H1 (cell line): ENCODE measurements at regions not wholly inside any gene's neighbourhood (a gene's known extent, or its start where the extent isn't known, plus 50 kb on each side); places are given as distances from the start of the nearest gene placed in this dataset.

Experiments
- CTCF ChIA-PET: fragments of 300-600 bp; sonication (Branson Sonifier 250); formaldehyde crosslinking; loops from one replicate; lab custom pipeline; 2021; ENCODE audit not compliant: partially characterized antibody; lab: Charles Lee
- POLR2A ChIA-PET: fragments of 300-600 bp; sonication (Branson Sonifier 250); formaldehyde crosslinking; loops from one replicate; lab custom pipeline; 2021; ENCODE audit warnings: inconsistent platforms; ENCODE audit not compliant: partially characterized antibody; lab: Charles Lee
- DNase-seq, 2 experiments: peaks; one replicate each; pipeline versions ENCODE4 v3.0.0 to v3.0.0-alpha.2; 2010 to 2022; ENCODE audit warnings: low spot score in 2 of 2, low read depth in 1 of 2, mixed read lengths in 1 of 2
- FAIRE-seq: peaks from 2 replicates; lab custom pipeline; 2011; peaks lifted over from hg19 to GRCh38; lab: Jason Lieb, UNC
- H2AFZ ChIP-seq: 2 replicates; pipeline ENCODE4 v1.8.1; 2012; ENCODE audit warnings: low read length, inconsistent platforms
- H2AK5ac ChIP-seq: 2 replicates; pipeline ENCODE4 v1.6.1; 2013; ENCODE audit warnings: low read depth, low read length
- H2BK120ac ChIP-seq: replicated peaks from 2 replicates; pipeline ENCODE3; 2013; ENCODE audit warnings: low read depth, low read length, inconsistent platforms
- H2BK12ac ChIP-seq: 2 replicates; pipeline ENCODE4 v1.6.1; 2013; ENCODE audit warnings: low read depth, low read length
- H2BK15ac ChIP-seq: 2 replicates; pipeline ENCODE4 v1.6.1; 2013; ENCODE audit warnings: low read length
- H2BK20ac ChIP-seq: 2 replicates; pipeline ENCODE4 v1.6.1; 2013; ENCODE audit warnings: low read length
- H2BK5ac ChIP-seq: 2 replicates; pipeline ENCODE4 v1.6.1; 2013; ENCODE audit warnings: low read depth, low read length
- H3K14ac ChIP-seq: 2 replicates; pipeline ENCODE4 v1.6.1; 2013; ENCODE audit warnings: inconsistent platforms; ENCODE audit not compliant: insufficient read length
- H3K18ac ChIP-seq: 2 replicates; pipeline ENCODE4 v1.6.1; 2013; ENCODE audit warnings: low read length; ENCODE audit errors: extremely low read depth
- H3K23ac ChIP-seq: 2 replicates; pipeline ENCODE4 v1.6.1; 2013; ENCODE audit warnings: inconsistent platforms; ENCODE audit not compliant: insufficient read length
- H3K23me2 ChIP-seq: 2 replicates; pipeline ENCODE4 v1.6.1; 2013; ENCODE audit warnings: low read depth, low read length
- H3K27ac ChIP-seq: 2 replicates; pipeline ENCODE4 v1.6.1; 2011; ENCODE audit warnings: low read depth, low read length, inconsistent platforms
- H3K27me3 ChIP-seq, 4 experiments: replicated peaks in 1 of 4; 1 replicate in 1 of 4; 2 replicates in 3 of 4; pipeline versions ENCODE4 v1.6.1 to v1.8.1; 2011 to 2013; ENCODE audit warnings: low read length in 3 of 4, mild to moderate bottlenecking in 3 of 4, inconsistent platforms in 2 of 4, mixed read lengths in 2 of 4, moderate library complexity in 1 of 4; ENCODE audit not compliant: control insufficient read depth in 3 of 4, insufficient read depth in 3 of 4; ENCODE audit errors: extremely low read depth in 1 of 4
- H3K36me3 ChIP-seq, 4 experiments: 2 replicates each; pipeline versions ENCODE4 v1.6.1 to v1.8.1; 2011 to 2013; ENCODE audit warnings: mild to moderate bottlenecking in 4 of 4, low read length in 3 of 4, moderate library complexity in 2 of 4, control low read depth in 1 of 4, inconsistent platforms in 1 of 4; ENCODE audit not compliant: insufficient read depth in 4 of 4, control insufficient read depth in 2 of 4
- H3K4ac ChIP-seq: replicated peaks from 2 replicates; pipeline ENCODE3; 2013; ENCODE audit warnings: low read length, low read depth, mixed read lengths, inconsistent platforms; ENCODE audit not compliant: insufficient read length
- H3K4me1 ChIP-seq, 4 experiments: replicated peaks in 1 of 4; 1 replicate in 1 of 4; 2 replicates in 3 of 4; pipeline versions ENCODE4 v1.6.1 to v1.8.1; 2011 to 2013; ENCODE audit warnings: low read length in 3 of 4, inconsistent platforms in 2 of 4, mixed read lengths in 1 of 4; ENCODE audit not compliant: insufficient read depth in 4 of 4, control insufficient read depth in 3 of 4
- H3K4me2 ChIP-seq, 2 experiments: 2 replicates each; pipeline versions ENCODE4 v1.6.1 to v1.8.1; 2011 to 2013; ENCODE audit warnings: low read depth in 2 of 2, low read length in 2 of 2, control low read depth in 1 of 2, inconsistent platforms in 1 of 2, mild to moderate bottlenecking in 1 of 2; ENCODE audit not compliant: insufficient read depth in 1 of 2
- H3K4me3 ChIP-seq, 4 experiments: fragments of 200-600, 300-600 bp in 1 of 4; sonication (generic), shearing (Covaris generic), sonication (Bioruptor Twin) in 1 of 4; 2 replicates each; pipeline versions ENCODE4 v1.5.1 to v1.8.1; 2011 to 2016; ENCODE audit warnings: low read length in 4 of 4, low read depth in 3 of 4, control low read depth in 2 of 4, inconsistent platforms in 2 of 4, mild to moderate bottlenecking in 2 of 4, mixed read lengths in 1 of 4, moderate library complexity in 1 of 4; ENCODE audit not compliant: insufficient read depth in 2 of 4; ENCODE audit errors: extremely low read depth in 1 of 4
- H3K56ac ChIP-seq: replicated peaks from 2 replicates; pipeline ENCODE3; 2013; ENCODE audit warnings: low read depth, mild to moderate bottlenecking, mixed read lengths, low read length, inconsistent platforms; ENCODE audit not compliant: insufficient read length
- H3K79me1 ChIP-seq: 2 replicates; pipeline ENCODE4 v1.6.1; 2013; ENCODE audit warnings: low read depth, low read length, control low read depth
- H3K79me2 ChIP-seq, 2 experiments: 2 replicates each; pipeline versions ENCODE4 v1.6.1 to v1.8.1; 2012 to 2013; ENCODE audit warnings: low read length in 2 of 2, mild to moderate bottlenecking in 2 of 2, inconsistent platforms in 1 of 2; ENCODE audit not compliant: insufficient read depth in 2 of 2, control insufficient read depth in 1 of 2
- H3K9ac ChIP-seq, 4 experiments: replicated peaks in 1 of 4; 1 replicate in 1 of 4; 2 replicates in 3 of 4; pipeline versions ENCODE4 v1.6.1 to v1.8.1; 2011 to 2013; ENCODE audit warnings: low read depth in 3 of 4, low read length in 3 of 4, control low read depth in 2 of 4, mild to moderate bottlenecking in 2 of 4, moderate library complexity in 2 of 4, inconsistent platforms in 1 of 4; ENCODE audit errors: extremely low read depth in 1 of 4
- H3K9me3 ChIP-seq, 2 experiments: 2 replicates each; pipeline versions ENCODE4 v1.6.1 to v1.8.1; 2012 to 2013; ENCODE audit warnings: mild to moderate bottlenecking in 2 of 2, moderate library complexity in 2 of 2, control low read depth in 1 of 2, inconsistent platforms in 1 of 2, low read depth in 1 of 2, low read length in 1 of 2, mixed read lengths in 1 of 2; ENCODE audit not compliant: insufficient read depth in 2 of 2
- H4K20me1 ChIP-seq, 2 experiments: replicated peaks in 1 of 2; 2 replicates each; pipeline versions ENCODE3 to v1.8.1; 2011 to 2013; ENCODE audit warnings: inconsistent platforms in 2 of 2, low read length in 2 of 2, mild to moderate bottlenecking in 1 of 2; ENCODE audit not compliant: insufficient read depth in 2 of 2, control insufficient read depth in 1 of 2
- H4K5ac ChIP-seq: 2 replicates; pipeline ENCODE4 v1.6.1; 2013; ENCODE audit warnings: low read length, low read depth, mixed read lengths, inconsistent platforms; ENCODE audit not compliant: insufficient read length
- H4K8ac ChIP-seq: 2 replicates; pipeline ENCODE4 v1.8.0; 2013; ENCODE audit warnings: mild to moderate bottlenecking, moderate library complexity, low read length, inconsistent platforms; ENCODE audit not compliant: insufficient read depth; ENCODE audit errors: extremely low read depth
- H4K91ac ChIP-seq: replicated peaks from 2 replicates; pipeline ENCODE3; 2013; ENCODE audit warnings: low read length, mixed read lengths, inconsistent platforms; ENCODE audit not compliant: insufficient read length
- ATF3 ChIP-seq: IDR thresholded peaks from 2 replicates; pipeline ENCODE4 v1.6.1; 2011; ENCODE audit warnings: low read depth, mild to moderate bottlenecking, low read length; ENCODE audit not compliant: insufficient read depth
- CTCF ChIP-seq, 3 experiments: IDR thresholded peaks; 1 replicate in 2 of 3; 2 replicates in 1 of 3; pipeline versions ENCODE4 v1.5.1 to v1.6.1; 2011; ENCODE audit warnings: low read length in 3 of 3, mild to moderate bottlenecking in 3 of 3, inconsistent platforms in 2 of 3, low read depth in 1 of 3, moderate library complexity in 1 of 3; ENCODE audit not compliant: insufficient read depth in 1 of 3; ENCODE audit errors: control extremely low read depth in 1 of 3
- EP300 ChIP-seq, 2 experiments: IDR thresholded peaks; 1 replicate in 1 of 2; 2 replicates in 1 of 2; pipeline ENCODE4 v1.6.1; 2011 to 2012; ENCODE audit warnings: low read depth in 2 of 2, low read length in 2 of 2, mild to moderate bottlenecking in 2 of 2, borderline replicate concordance in 1 of 2, inconsistent platforms in 1 of 2, moderate library complexity in 1 of 2
- FOSL1 ChIP-seq: IDR thresholded peaks from 2 replicates; pipeline ENCODE4 v1.6.1; 2011; ENCODE audit warnings: mild to moderate bottlenecking, low read depth, low read length, moderate library complexity; ENCODE audit not compliant: insufficient read depth
- JUN ChIP-seq: IDR thresholded peaks from 2 replicates; pipeline ENCODE4 v1.6.1; 2011; ENCODE audit warnings: low read depth, mild to moderate bottlenecking, improper control_type of control experiment, low read length
- NANOG ChIP-seq: IDR thresholded peaks from 2 replicates; pipeline ENCODE4 v1.6.1; 2011; ENCODE audit warnings: low read length, low read depth, mild to moderate bottlenecking, inconsistent platforms; ENCODE audit not compliant: insufficient read depth, poor library complexity, severe bottlenecking
- PHF8 ChIP-seq: fragments of 200-600 bp; sonication (generic); conservative IDR thresholded peaks from 2 replicates; pipeline ENCODE4 v1.7.1; 2012; ENCODE audit warnings: low read depth, mild to moderate bottlenecking, inconsistent platforms, low read length, moderate library complexity
- SIN3A ChIP-seq, 2 experiments: IDR thresholded peaks in 1 of 2; conservative IDR thresholded peaks in 1 of 2; 2 replicates each; pipeline ENCODE4 v1.6.1; 2011 to 2012; ENCODE audit warnings: low read length in 2 of 2, improper control_type of control experiment in 1 of 2, low read depth in 1 of 2, mild to moderate bottlenecking in 1 of 2
- SIX5 ChIP-seq: IDR thresholded peaks from 2 replicates; pipeline ENCODE4 v1.6.1; 2011; ENCODE audit warnings: mild to moderate bottlenecking, low read depth, low read length
- YY1 ChIP-seq: IDR thresholded peaks from 2 replicates; pipeline ENCODE4 v1.6.1; 2011; ENCODE audit warnings: low read depth, mild to moderate bottlenecking, low read length
- WGBS, 2 experiments: shearing (Covaris generic) in 1 of 2; methylation state at CpG; one replicate each; pipeline versions ENCODE4 v1.1.6 to v1.1.7; 2013 to 2015; ENCODE audit warnings: low lambda C conversion rate in 2 of 2, mixed read lengths in 2 of 2, inconsistent platforms in 1 of 2, low coverage in 1 of 2, missing lambda C conversion rate in 1 of 2; ENCODE audit not compliant: insufficient replicate concordance in 2 of 2, insufficient coverage in 1 of 2, insufficient read length in 1 of 2; ENCODE audit errors: extremely low coverage in 1 of 2, missing lambda C conversion rate in 1 of 2; 5-methylcytosine and 5-hydroxymethylcytosine counted together

- H3K79me1 ChIP-seq: no peaks in the 10 kb centered on the region
- no peak overlapping the region for H2BK15ac ChIP-seq
- no peak for DNase-seq
- no peak overlapping the region for H3K9ac ChIP-seq
- peaks cover 0 to 3% (median 0%) of the 10 kb centered on the region in 4 experiments; a peak in 1 of 7 replicates for H3K4me1 ChIP-seq
- no peak overlapping the region for H2BK5ac ChIP-seq
- H3K56ac ChIP-seq: no peak overlapping the region
- no peaks in the 10 kb centered on the region for H3K23me2 ChIP-seq
- TF ChIP-seq ATF3: no peak
- TF ChIP-seq YY1: no peak
- TF ChIP-seq CTCF (IDR thresholded peaks at IDR 0.05; ENCODE audit: control extremely low read depth in 1 of 3, insufficient read depth in 1 of 3, low read depth in 1 of 3, low read length in 3 of 3): no peak
- no peak for TF ChIP-seq SIN3A (conservative IDR thresholded peaks at IDR 0.05 in 1 of 2, IDR thresholded peaks at IDR 0.05 in 1 of 2; ENCODE audit: low read depth in 1 of 2, low read length in 2 of 2)
- TF ChIP-seq JUN: no peak
- no peak for TF ChIP-seq PHF8
- no peak for TF ChIP-seq NANOG
- no peak for TF ChIP-seq FOSL1
- TF ChIP-seq EP300 (IDR thresholded peaks at IDR 0.05; ENCODE audit: borderline replicate concordance in 1 of 2, low read depth in 2 of 2, low read length in 2 of 2): no peak
- TF ChIP-seq SIX5: no peak
- no peaks in the 10 kb centered on the region; a peak in 1 of 8 replicates for H3K36me3 ChIP-seq
- H3K4me2 ChIP-seq: no peak overlapping the region
- H2BK12ac ChIP-seq: no peak overlapping the region
- peaks cover 0 to 3% of the 10 kb centered on the region in 2 experiments; a peak in 2 of 4 replicates for H3K9me3 ChIP-seq
- ChIA-PET POLR2A (interaction anchor here (0.8 kb wide), 1 partner anchor 15 kb away, joined by 3 read pairs; no protein-coding TSS in a partner anchor), CTCF (interaction anchor here (1.0 to 1.2 kb wide), 2 partner anchors 25 to 144 kb away, joined by 3 read pairs; no protein-coding TSS in a partner anchor)
- no peak overlapping the region for H3K4ac ChIP-seq
- no peak overlapping the region for H4K8ac ChIP-seq
- no peaks in the 10 kb centered on the region for H4K20me1 ChIP-seq
- H3K23ac ChIP-seq: no peak overlapping the region
- H4K5ac ChIP-seq: no peak overlapping the region
- H2AFZ ChIP-seq: no peak overlapping the region
- no peak overlapping the region for H2BK120ac ChIP-seq
- H2BK20ac ChIP-seq: no peak overlapping the region
- H2AK5ac ChIP-seq: no peak overlapping the region
- H3K18ac ChIP-seq: no peak overlapping the region
- no peak overlapping the region for H3K27ac ChIP-seq
- no peaks in the 10 kb centered on the region for H3K27me3 ChIP-seq
- WGBS, 2 experiments: 96% methylated on average over 14 of the region's 25 CpGs; no CpG with 5 or more reads in 1 of the 2 experiments
- H3K14ac ChIP-seq: no peak overlapping the region
- H3K79me2 ChIP-seq: no peaks in the 10 kb centered on the region
- H3K4me3 ChIP-seq: no peak overlapping the region
- no peak overlapping the region for H4K91ac ChIP-seq
- no peak for FAIRE-seq
Observed at GRCh38 chr13:80278706-80279105, 62.2 kb downstream of the SPRY2 start.
